Endothelial cell of umbilical vein (primary cell): ENCODE measurements at regions not wholly inside any gene's neighbourhood (a gene's known extent, or its start where the extent isn't known, plus 50 kb on each side); places are given as distances from the start of the nearest gene placed in this dataset.

Experiments used
- BruUV-seq: library from RNA; stranded (reverse); fragments of 400-500 nt; replicated peaks from 2 replicates; lab custom pipeline; 2021; lab: Mats Ljungman, UMichigan
- CTCF ChIA-PET: fragments of 300-600, 350-600 bp; sonication (Branson Sonifier 250); formaldehyde crosslinking; loops from one replicate; lab custom pipeline; 2021; ENCODE audit warnings: antibody characterized with exemption, inconsistent platforms; lab: Charles Lee
- POLR2A ChIA-PET: fragments of 300-600, 350-600 bp; sonication (Branson Sonifier 250); formaldehyde crosslinking; loops from one replicate; lab custom pipeline; 2021; ENCODE audit warnings: antibody characterized with exemption, inconsistent platforms; lab: Charles Lee
- DNase-seq: peaks from one replicate; pipeline ENCODE4 v3.0.0-alpha.2; 2011; ENCODE audit warnings: low read depth, low spot score
- FAIRE-seq: peaks from 2 replicates; lab custom pipeline; 2011; peaks lifted over from hg19 to GRCh38; lab: Jason Lieb, UNC
- H2AFZ ChIP-seq: 2 replicates; pipeline ENCODE4 v1.6.0; 2012; ENCODE audit warnings: low read depth, low read length, control low read depth, inconsistent platforms
- H3K27ac ChIP-seq: 2 replicates; pipeline ENCODE4 v1.5.1; 2011; ENCODE audit warnings: low read depth, mild to moderate bottlenecking, control low read depth, low read length, moderate library complexity; ENCODE audit not compliant: insufficient read depth
- H3K27me3 ChIP-seq, 2 experiments: 2 replicates each; pipeline versions ENCODE4 v1.6.0 to v1.6.1; 2011; ENCODE audit warnings: low read length in 2 of 2, mixed read lengths in 1 of 2; ENCODE audit not compliant: control insufficient read depth in 2 of 2, insufficient read depth in 2 of 2
- H3K36me3 ChIP-seq, 2 experiments: 2 replicates in 1 of 2; 3 replicates in 1 of 2; pipeline ENCODE4 v1.5.1; 2011; ENCODE audit warnings: low read length in 2 of 2, mild to moderate bottlenecking in 1 of 2, moderate library complexity in 1 of 2; ENCODE audit not compliant: control insufficient read depth in 2 of 2, insufficient read depth in 2 of 2; ENCODE audit errors: extremely low read depth in 1 of 2
- H3K4me1 ChIP-seq: 3 replicates; pipeline ENCODE4 v1.5.1; 2011; ENCODE audit warnings: mild to moderate bottlenecking, low read length; ENCODE audit not compliant: control insufficient read depth, insufficient read depth; ENCODE audit errors: extremely low read depth
- H3K4me2 ChIP-seq: 2 replicates; pipeline ENCODE4 v1.6.1; 2011; ENCODE audit warnings: low read length, control low read depth, mixed read lengths; ENCODE audit not compliant: insufficient read depth
- H3K4me3 ChIP-seq, 3 experiments: fragments of 200-600 bp in 1 of 3; sonication (generic), shearing (Covaris generic) in 1 of 3; replicated peaks in 1 of 3; 2 replicates each; pipeline ENCODE4 v1.5.1; 2011 to 2016; ENCODE audit warnings: control low read depth in 3 of 3, low read length in 3 of 3, mild to moderate bottlenecking in 2 of 3, inconsistent platforms in 1 of 3, low read depth in 1 of 3, moderate library complexity in 1 of 3; ENCODE audit not compliant: insufficient read depth in 1 of 3
- H3K79me2 ChIP-seq: 2 replicates; pipeline ENCODE4 v1.6.0; 2012; ENCODE audit warnings: low read length, inconsistent platforms; ENCODE audit not compliant: control insufficient read depth, insufficient read depth
- H3K9ac ChIP-seq: replicated peaks from 2 replicates; pipeline ENCODE3; 2011; ENCODE audit warnings: low read length, control low read depth; ENCODE audit not compliant: insufficient read depth; ENCODE audit errors: extremely low read depth
- H3K9me1 ChIP-seq: replicated peaks from 3 replicates; pipeline ENCODE4 v1.6.0; 2011; ENCODE audit warnings: mild to moderate bottlenecking, low read length; ENCODE audit not compliant: control insufficient read depth, insufficient read depth; ENCODE audit errors: extremely low read depth
- H3K9me3 ChIP-seq: replicated peaks from 2 replicates; pipeline ENCODE4 v1.5.1; 2012; ENCODE audit warnings: low read length, inconsistent platforms; ENCODE audit not compliant: control insufficient read depth, insufficient read depth
- H4K20me1 ChIP-seq: replicated peaks from 2 replicates; pipeline ENCODE3; 2011; ENCODE audit warnings: mild to moderate bottlenecking, low read length; ENCODE audit not compliant: control insufficient read depth, insufficient read depth; ENCODE audit errors: extremely low read depth
- EZH2 ChIP-seq: IDR thresholded peaks from 2 replicates; pipeline ENCODE4 v1.6.1; 2012; ENCODE audit warnings: borderline replicate concordance, low read depth, mild to moderate bottlenecking, moderate library complexity, low read length, inconsistent platforms; ENCODE audit not compliant: severe bottlenecking
- FOS ChIP-seq: IDR thresholded peaks from 2 replicates; pipeline ENCODE4 v1.6.1; 2011; ENCODE audit warnings: mild to moderate bottlenecking, low read length, moderate library complexity, borderline replicate concordance; ENCODE audit not compliant: insufficient read depth
- GATA2 ChIP-seq: IDR thresholded peaks from 2 replicates; pipeline ENCODE4 v1.7.0; 2011; ENCODE audit warnings: low read depth, mild to moderate bottlenecking, moderate library complexity, mixed read lengths, low read length; ENCODE audit not compliant: insufficient read length, insufficient read depth
- JUN ChIP-seq: IDR thresholded peaks from 2 replicates; pipeline ENCODE4 v1.6.1; 2011; ENCODE audit warnings: borderline replicate concordance, low read depth; ENCODE audit not compliant: insufficient read length, insufficient read depth
- MYC ChIP-seq: IDR thresholded peaks from one replicate; pipeline ENCODE4 v1.6.1; 2011; ENCODE audit warnings: mild to moderate bottlenecking, low read depth, low read length
- POLR2A ChIP-seq: IDR thresholded peaks from 2 replicates; pipeline ENCODE4 v1.6.1; 2012; ENCODE audit warnings: low read depth, mild to moderate bottlenecking, control low read depth, low read length
- POLR2AphosphoS5 ChIP-seq: IDR thresholded peaks from 2 replicates; pipeline ENCODE4 v1.6.1; 2012; ENCODE audit warnings: low read depth, mild to moderate bottlenecking, control low read depth, low read length, moderate library complexity; ENCODE audit not compliant: insufficient read depth
- dilution Hi-C: fragments of 300-500 bp; cut with MboI; formaldehyde crosslinking; loops from one replicate; pipeline ENCODE4 v1.15.0; 2019; ENCODE audit warnings: low sequenced_read_pairs; ENCODE audit not compliant: extremely low pct_ligation_motif_present
- intact Hi-C: fragments of 100-400 bp; cut with micrococcal nuclease; formaldehyde crosslinking; loops from one replicate; pipeline ENCODE4 v1.10.0; 2022
- TF ChIP-seq, protein P1 (sequence below), 2 donors: IDR thresholded peaks; 1 replicate in 1 of 2; 2 replicates in 1 of 2; pipeline ENCODE4 v1.5.1; 2011; ENCODE audit warnings: low read length in 2 of 2, mild to moderate bottlenecking in 2 of 2, moderate library complexity in 2 of 2, control low read depth in 1 of 2, inconsistent platforms in 1 of 2, low read depth in 1 of 2; ENCODE audit not compliant: insufficient read depth in 1 of 2; ENCODE audit errors: extremely low read depth in 1 of 2
- TF ChIP-seq, protein P2 (sequence below): IDR thresholded peaks from 2 replicates; pipeline ENCODE4 v1.6.1; 2011; ENCODE audit not compliant: insufficient read depth, insufficient read length

DNA sequence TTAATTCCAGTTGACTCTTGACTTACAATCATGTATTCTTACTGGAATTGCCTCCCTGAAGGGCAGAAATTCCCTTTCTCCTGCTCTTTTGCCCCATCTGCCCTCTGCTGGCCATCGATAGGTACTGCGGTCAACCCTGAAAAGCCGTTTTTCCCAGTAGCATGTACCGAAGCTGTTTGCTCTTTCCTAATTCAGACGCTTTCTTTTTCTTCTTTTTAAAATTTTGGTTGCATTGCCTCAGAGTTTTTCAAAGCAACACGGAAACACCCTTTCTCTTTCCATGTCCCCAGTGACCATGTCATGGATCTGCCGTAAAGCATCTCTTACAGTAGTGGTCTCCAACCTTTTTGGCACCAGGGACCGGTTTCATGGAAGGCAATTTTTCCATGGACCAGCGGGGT lies 164.2 kb upstream of the C1orf21 start:
- TF ChIP-seq, protein P1, sequence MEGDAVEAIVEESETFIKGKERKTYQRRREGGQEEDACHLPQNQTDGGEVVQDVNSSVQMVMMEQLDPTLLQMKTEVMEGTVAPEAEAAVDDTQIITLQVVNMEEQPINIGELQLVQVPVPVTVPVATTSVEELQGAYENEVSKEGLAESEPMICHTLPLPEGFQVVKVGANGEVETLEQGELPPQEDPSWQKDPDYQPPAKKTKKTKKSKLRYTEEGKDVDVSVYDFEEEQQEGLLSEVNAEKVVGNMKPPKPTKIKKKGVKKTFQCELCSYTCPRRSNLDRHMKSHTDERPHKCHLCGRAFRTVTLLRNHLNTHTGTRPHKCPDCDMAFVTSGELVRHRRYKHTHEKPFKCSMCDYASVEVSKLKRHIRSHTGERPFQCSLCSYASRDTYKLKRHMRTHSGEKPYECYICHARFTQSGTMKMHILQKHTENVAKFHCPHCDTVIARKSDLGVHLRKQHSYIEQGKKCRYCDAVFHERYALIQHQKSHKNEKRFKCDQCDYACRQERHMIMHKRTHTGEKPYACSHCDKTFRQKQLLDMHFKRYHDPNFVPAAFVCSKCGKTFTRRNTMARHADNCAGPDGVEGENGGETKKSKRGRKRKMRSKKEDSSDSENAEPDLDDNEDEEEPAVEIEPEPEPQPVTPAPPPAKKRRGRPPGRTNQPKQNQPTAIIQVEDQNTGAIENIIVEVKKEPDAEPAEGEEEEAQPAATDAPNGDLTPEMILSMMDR (IDR thresholded peaks at IDR 0.05; ENCODE audit: extremely low read depth in 1 of 2, insufficient read depth in 1 of 2, low read depth in 1 of 2, low read length in 2 of 2), result peak; percentile 87 to 90
- no peak for TF ChIP-seq FOS
- intact Hi-C loops (loop anchor here (1.0 to 5.0 kb wide), 7 partner anchors 70 to 568 kb away; no protein-coding TSS in a partner anchor), dilution Hi-C loops (no loop called here)
- Histone ChIP-seq H4K20me1 (no peaks in the 10 kb centered on the region), H3K4me3 (no peak overlapping the region), H3K9ac (no peak overlapping the region), H3K4me2 (no peak overlapping the region), H3K4me1 (no peaks in the 10 kb centered on the region), H3K27ac (no peak overlapping the region), H3K9me3 (no peaks in the 10 kb centered on the region), H3K27me3 (peaks cover 6 to 8% of the 10 kb centered on the region in 2 experiments), H3K36me3 (no peaks in the 10 kb centered on the region), H3K79me2 (no peaks in the 10 kb centered on the region), H2AFZ (no peak overlapping the region), H3K9me1 (no peaks in the 10 kb centered on the region)
- FAIRE-seq (peak; percentile 88), DNase-seq (peak; percentile 57)
- CTCF ChIA-PET, result interaction anchor here (0.6 to 7.5 kb wide), 37 partner anchors 9 to 568 kb away, joined by 3 to 143 read pairs (median 4); partner anchors contain the start of genes C1orf21 and TSEN15
- POLR2A ChIA-PET, result no interaction called here
- BruUV-seq, result no TSS peak

DNA sequence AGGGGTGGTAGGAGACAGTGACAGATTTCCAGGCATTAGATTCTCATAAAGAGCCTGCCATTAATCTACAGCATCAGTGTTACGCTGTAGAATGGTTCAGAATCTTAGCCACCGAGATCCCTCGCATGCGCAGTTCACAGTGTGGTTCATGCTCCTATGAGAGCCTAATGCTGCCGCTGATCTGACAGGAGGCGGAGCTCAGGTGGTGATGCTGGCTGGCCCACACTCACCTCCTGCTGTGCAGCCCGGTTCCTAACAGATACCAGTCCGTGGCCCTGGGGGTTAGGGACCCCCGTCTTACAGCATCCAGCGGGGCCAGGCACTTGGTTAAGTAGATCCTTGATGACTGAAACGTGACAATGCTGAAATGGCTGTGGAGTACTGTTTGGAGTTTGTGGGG lies 163.6 kb upstream of the C1orf21 start:
- no peak overlapping the region for H2AFZ ChIP-seq
- intact Hi-C loops, result loop anchor here (2.0 to 5.0 kb wide), 3 partner anchors 266 to 568 kb away; no protein-coding TSS in a partner anchor
- no peak overlapping the region for H3K4me2 ChIP-seq
- no peak overlapping the region for H3K9ac ChIP-seq
- H3K9me3 ChIP-seq, result no peaks in the 10 kb centered on the region
- POLR2A ChIA-PET, result no interaction called here
- FAIRE-seq (no peak), DNase-seq (no peak)
- CTCF ChIA-PET, result interaction anchor here (0.6 to 7.5 kb wide), 36 partner anchors 10 to 569 kb away, joined by 3 to 143 read pairs (median 4); partner anchors contain the start of gene C1orf21
- no peaks in the 10 kb centered on the region for H4K20me1 ChIP-seq
- peaks cover 6 to 10% of the 10 kb centered on the region in 2 experiments for H3K27me3 ChIP-seq
- dilution Hi-C loops, result no loop called here
- TF ChIP-seq POLR2A (no peak), GATA2 (no peak), JUN (no peak), POLR2AphosphoS5 (no peak), EZH2 (no peak), MYC (no peak)
- TF ChIP-seq, protein P2, sequence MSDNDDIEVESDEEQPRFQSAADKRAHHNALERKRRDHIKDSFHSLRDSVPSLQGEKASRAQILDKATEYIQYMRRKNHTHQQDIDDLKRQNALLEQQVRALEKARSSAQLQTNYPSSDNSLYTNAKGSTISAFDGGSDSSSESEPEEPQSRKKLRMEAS, result no peak
- TF ChIP-seq, protein P1 (IDR thresholded peaks at IDR 0.05; ENCODE audit: extremely low read depth in 1 of 2, insufficient read depth in 1 of 2, low read depth in 1 of 2, low read length in 2 of 2), result no peak
- H3K9me1 ChIP-seq, result no peaks in the 10 kb centered on the region
- H3K27ac ChIP-seq, result no peak overlapping the region
- no TSS peak for BruUV-seq
- no peaks in the 10 kb centered on the region for H3K36me3 ChIP-seq
- H3K4me3 ChIP-seq, result no peak overlapping the region
- H3K4me1 ChIP-seq, result no peaks in the 10 kb centered on the region
- no peaks in the 10 kb centered on the region for H3K79me2 ChIP-seq
